ENCODE measurements at regions not wholly inside any gene's neighbourhood (a gene's known extent, or its start where the extent isn't known, plus 50 kb on each side); places are given as distances from the start of the nearest gene placed in this dataset.

GRCh38 chr18:71130351-71130750 is 841.5 kb downstream of the SOCS6 start:
- in situ Hi-C loops (cut with HindIII; ENCODE audit: low pct_ligation_motif_present, low sequenced_read_pairs): no loop called here
- Histone ChIP-seq H3K27ac (no peak overlapping the region), H3K4me3 (ENCODE audit: low read depth, low read length) (no peak overlapping the region), H3K27me3 (replicated peaks) (no peaks in the 10 kb centered on the region), H3K36me3 (replicated peaks) (no peaks in the 10 kb centered on the region)
- no peak for TF ChIP-seq CTCF (IDR thresholded peaks at IDR 0.05; ENCODE audit: low read depth, low read length, missing control alignments)
- DNase-seq: no peak

- DNase-seq: no peak
- Histone ChIP-seq H3K27ac (no peak overlapping the region), H3K27me3 (replicated peaks) (no peaks in the 10 kb centered on the region), H3K36me3 (replicated peaks) (no peaks in the 10 kb centered on the region), H3K4me3 (ENCODE audit: low read depth, low read length) (no peak overlapping the region)
- TF ChIP-seq CTCF (IDR thresholded peaks at IDR 0.05; ENCODE audit: low read depth, low read length, missing control alignments): no peak
- in situ Hi-C loops (cut with HindIII; ENCODE audit: low pct_ligation_motif_present, low sequenced_read_pairs): no loop called here
These were observed 836.7 kb downstream of the SOCS6 start for GRCh38 chr18:71125581-71125980.

DNA sequence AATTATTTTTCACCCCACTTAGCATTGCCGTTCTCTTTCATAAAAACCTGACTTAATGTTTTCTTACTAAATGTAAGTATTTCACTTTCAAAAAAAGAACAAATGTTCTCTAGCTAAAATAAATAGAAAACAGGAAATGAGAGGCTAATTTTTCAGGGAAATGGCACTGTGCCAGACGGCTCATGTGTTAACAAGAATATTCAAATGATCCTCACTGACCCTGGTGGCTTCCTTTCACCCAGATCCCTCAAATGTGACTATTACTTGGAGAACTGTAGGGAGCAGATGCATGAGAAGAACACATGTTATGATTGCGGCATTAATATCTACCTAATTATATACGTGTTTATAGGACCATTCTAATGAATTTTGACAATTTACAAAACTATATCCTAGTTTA is 827.7 kb downstream of the SOCS6 start:
- no peak for DNase-seq

DNA sequence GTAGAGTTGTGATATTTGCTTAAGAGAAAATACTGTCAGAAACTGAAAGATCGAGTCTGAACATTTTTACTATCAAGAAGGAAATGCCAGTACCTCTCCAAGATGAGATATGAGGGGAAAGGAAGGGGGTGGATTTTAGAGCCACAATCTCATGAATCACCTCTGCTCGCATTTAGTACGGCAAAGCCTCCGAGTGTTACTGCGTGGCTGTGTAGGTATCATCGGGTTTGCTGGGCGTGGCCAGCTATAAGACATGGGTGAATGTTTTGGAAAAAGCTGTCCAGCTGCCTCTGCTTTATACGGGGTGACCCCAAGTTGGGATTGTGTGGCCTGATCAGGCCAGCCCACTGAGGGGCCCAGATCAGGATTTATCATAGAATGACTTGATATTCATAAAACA is 826.4 kb downstream of the SOCS6 start:
- DNase-seq: no peak
- in situ Hi-C loops (cut with HindIII; ENCODE audit: low pct_ligation_motif_present, low sequenced_read_pairs): no loop called here
- no peak overlapping the region for H3K27ac ChIP-seq
- TF ChIP-seq CTCF (IDR thresholded peaks at IDR 0.05; ENCODE audit: low read depth, low read length, missing control alignments): no peak
- H3K4me3 ChIP-seq (ENCODE audit: low read depth, low read length): no peak overlapping the region
- no peaks in the 10 kb centered on the region for H3K27me3 ChIP-seq (replicated peaks)
- no peaks in the 10 kb centered on the region for H3K36me3 ChIP-seq (replicated peaks)

More for the DNA sequence above, 827.7 kb downstream of the SOCS6 start:
- no peak overlapping the region for H3K4me3 ChIP-seq (ENCODE audit: low read depth, low read length)
- no peaks in the 10 kb centered on the region for H3K27me3 ChIP-seq (replicated peaks)
- no peak for TF ChIP-seq CTCF (IDR thresholded peaks at IDR 0.05; ENCODE audit: low read depth, low read length, missing control alignments)
- H3K27ac ChIP-seq: no peak overlapping the region
- no peaks in the 10 kb centered on the region for H3K36me3 ChIP-seq (replicated peaks)
- in situ Hi-C loops (cut with HindIII; ENCODE audit: low pct_ligation_motif_present, low sequenced_read_pairs): no loop called here

DNA sequence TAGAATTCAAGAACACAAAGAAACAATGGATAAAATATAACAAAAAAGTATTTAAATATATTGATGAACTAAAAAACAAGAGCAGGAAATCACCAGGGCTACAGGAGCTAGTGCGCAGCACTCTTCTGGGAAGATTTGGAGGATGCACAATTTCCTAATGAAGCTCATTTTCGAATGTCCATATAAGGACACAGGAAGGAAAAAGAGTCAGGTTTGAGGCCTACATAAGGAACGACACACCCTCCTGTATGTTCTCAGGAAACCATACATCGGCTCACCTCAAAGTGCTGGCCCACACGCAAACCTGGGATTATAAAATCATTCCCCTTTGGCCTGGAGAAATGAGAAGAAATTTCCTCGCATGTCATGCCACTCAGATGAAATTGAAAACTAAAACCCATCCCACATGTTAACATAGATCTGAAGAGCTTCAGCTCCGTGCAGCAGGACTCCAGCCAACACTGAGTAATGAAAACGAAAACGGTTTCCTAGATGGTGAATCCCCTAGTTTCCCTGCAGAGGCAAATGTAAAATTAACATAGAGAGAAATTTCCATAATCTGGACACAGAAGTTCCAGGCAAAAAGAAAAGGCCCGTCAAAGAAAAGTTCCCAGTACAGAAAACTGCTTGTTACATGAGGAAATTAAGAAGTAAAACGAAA is 825.8 kb downstream of the SOCS6 start:
- Histone ChIP-seq H3K36me3 (replicated peaks) (no peaks in the 10 kb centered on the region), H3K27ac (no peak overlapping the region), H3K4me3 (ENCODE audit: low read depth, low read length) (no peak overlapping the region), H3K27me3 (replicated peaks) (no peaks in the 10 kb centered on the region)
- in situ Hi-C loops (cut with HindIII; ENCODE audit: low pct_ligation_motif_present, low sequenced_read_pairs): no loop called here
- TF ChIP-seq CTCF (IDR thresholded peaks at IDR 0.05; ENCODE audit: low read depth, low read length, missing control alignments): no peak
- no peak for DNase-seq

GRCh38 chr18:71107244-71107643 is 818.4 kb downstream of the SOCS6 start:
- in situ Hi-C loops (cut with HindIII; ENCODE audit: low pct_ligation_motif_present, low sequenced_read_pairs): no loop called here
- DNase-seq: no peak
- no peaks in the 10 kb centered on the region for H3K36me3 ChIP-seq (replicated peaks)
- TF ChIP-seq CTCF (IDR thresholded peaks at IDR 0.05; ENCODE audit: low read depth, low read length, missing control alignments): no peak
- H3K4me3 ChIP-seq (ENCODE audit: low read depth, low read length): no peak overlapping the region
- no peak overlapping the region for H3K27ac ChIP-seq
- no peaks in the 10 kb centered on the region for H3K27me3 ChIP-seq (replicated peaks)

Measured in brain microvascular endothelial cell (primary cell).